Common myeloid progenitor, CD34-positive (primary cell): ENCODE measurements at regions not wholly inside any gene's neighbourhood (a gene's known extent, or its start where the extent isn't known, plus 50 kb on each side); places are given as distances from the start of the nearest gene placed in this dataset.
A peak's percentile ranks its signal among the peaks of the same experiment; 100 is the strongest.

Source experiments
- CTCF ChIA-PET: fragments of 350-600 bp; sonication (Branson Sonifier 250); formaldehyde crosslinking; loops from one replicate; lab custom pipeline; 2021; ENCODE audit warnings: antibody characterized with exemption; lab: Charles Lee
- POLR2A ChIA-PET: fragments of 350-600 bp; sonication (Branson Sonifier 250); formaldehyde crosslinking; loops from one replicate; lab custom pipeline; 2021; ENCODE audit warnings: antibody characterized with exemption; lab: Charles Lee
- DNase-seq, 3 donors: peaks; one replicate each; pipeline versions ENCODE4 v3.0.0 to v3.0.0-alpha.2; 2013
- H3K27ac ChIP-seq, 2 experiments: 1 replicate in 1 of 2; 2 replicates in 1 of 2; pipeline ENCODE4 v1.7.0; 2013; ENCODE audit warnings: inconsistent platforms in 2 of 2, low read length in 2 of 2, mild to moderate bottlenecking in 2 of 2, low read depth in 1 of 2, moderate library complexity in 1 of 2; ENCODE audit not compliant: severe bottlenecking in 2 of 2, insufficient read depth in 1 of 2, poor library complexity in 1 of 2
- H3K27me3 ChIP-seq, 5 experiments: replicated peaks in 2 of 5; 1 replicate in 3 of 5; 2 replicates in 2 of 5; pipeline versions ENCODE4 v1.6.1 to v1.7.0; 2013; ENCODE audit warnings: low read length in 4 of 5, mild to moderate bottlenecking in 2 of 5, moderate library complexity in 2 of 5, inconsistent platforms in 1 of 5; ENCODE audit not compliant: insufficient read depth in 5 of 5, control insufficient read depth in 4 of 5
- H3K36me3 ChIP-seq, 4 experiments: 1 replicate in 2 of 4; 2 replicates in 2 of 4; pipeline versions ENCODE4 v1.6.1 to v1.7.0; 2013; ENCODE audit warnings: low read length in 3 of 4, control low read depth in 1 of 4, mild to moderate bottlenecking in 1 of 4; ENCODE audit not compliant: control insufficient read depth in 4 of 4, insufficient read depth in 4 of 4
- H3K4me1 ChIP-seq, 4 experiments: 1 replicate in 3 of 4; 2 replicates in 1 of 4; pipeline versions ENCODE4 v1.6.1 to v1.7.1; 2013; ENCODE audit warnings: low read length in 3 of 4, mild to moderate bottlenecking in 3 of 4, control low read depth in 1 of 4, inconsistent platforms in 1 of 4, moderate library complexity in 1 of 4; ENCODE audit not compliant: control insufficient read depth in 4 of 4, insufficient read depth in 4 of 4; ENCODE audit errors: control extremely low read depth in 1 of 4
- H3K4me3 ChIP-seq, 7 experiments: 1 replicate in 4 of 7; 2 replicates in 3 of 7; pipeline versions ENCODE4 v1.5.1 to v1.7.0; 2013; ENCODE audit warnings: mild to moderate bottlenecking in 7 of 7, low read length in 6 of 7, moderate library complexity in 6 of 7, inconsistent platforms in 2 of 7, low read depth in 2 of 7, control low read depth in 1 of 7; ENCODE audit not compliant: insufficient read depth in 4 of 7, control insufficient read depth in 1 of 7; ENCODE audit errors: extremely low read depth in 1 of 7
- H3K9me3 ChIP-seq, 5 experiments: 1 replicate in 4 of 5; 2 replicates in 1 of 5; pipeline versions ENCODE4 v1.6.1 to v1.7.1; 2013; ENCODE audit warnings: low read length in 4 of 5, mild to moderate bottlenecking in 2 of 5, inconsistent platforms in 1 of 5, low read depth in 1 of 5, moderate library complexity in 1 of 5; ENCODE audit not compliant: control insufficient read depth in 4 of 5, insufficient read depth in 2 of 5; ENCODE audit errors: control extremely low read depth in 1 of 5
- WGBS: methylation state at CpG from one replicate; pipeline ENCODE4 v1.1.5; 2013; ENCODE audit not compliant: insufficient coverage; 5-methylcytosine and 5-hydroxymethylcytosine counted together

- 42% methylated on average over 18 of the region's 18 CpGs for WGBS
- CTCF ChIA-PET, result interaction anchor here (0.9 to 5.1 kb wide), 17 partner anchors 10 to 903 kb away, joined by 3 to 75 read pairs (median 4); partner anchors contain the start of gene EPHB1
- Histone ChIP-seq H3K9me3 (peaks cover 0 to 3% (median 0%) of the 10 kb centered on the region in 5 experiments), H3K27ac (no peak overlapping the region), H3K27me3 (no peaks in the 10 kb centered on the region), H3K36me3 (no peaks in the 10 kb centered on the region), H3K4me3 (no peak overlapping the region), H3K4me1 (peaks cover 0 to 10% (median 4%) of the 10 kb centered on the region in 4 experiments)
- POLR2A ChIA-PET, result no interaction called here
- DNase-seq, result peak; percentile 60 to 82 (median 77)
Measured at GRCh38 chr3:135503760-135504686, 461.5 kb upstream of the PPP2R3A start.

GRCh38 chr3:135513106-135514059 is 452.1 kb upstream of the PPP2R3A start:
- CTCF ChIA-PET, result interaction anchor here (1.3 kb wide), 1 partner anchor 10 kb away, joined by 9 read pairs; no protein-coding TSS in a partner anchor
- WGBS, result 97% methylated on average over 3 of the region's 5 CpGs
- DNase-seq, result peak; percentile 12 to 60 (median 47)

GRCh38 chr3:135514060-135514448 is 451.5 kb upstream of the PPP2R3A start:
- H3K4me3 ChIP-seq, result no peak overlapping the region
- DNase-seq, result no peak
- CTCF ChIA-PET, result interaction anchor here (1.3 kb wide), 1 partner anchor 11 kb away, joined by 9 read pairs; no protein-coding TSS in a partner anchor
- no peaks in the 10 kb centered on the region for H3K27me3 ChIP-seq
- H3K9me3 ChIP-seq, result peaks cover 0 to 4% (median 0%) of the 10 kb centered on the region in 5 experiments
- H3K36me3 ChIP-seq, result no peaks in the 10 kb centered on the region
- H3K27ac ChIP-seq, result no peak overlapping the region
- no peaks in the 10 kb centered on the region for H3K4me1 ChIP-seq
- 95% methylated on average over 3 of the region's 4 CpGs for WGBS
- POLR2A ChIA-PET, result no interaction called here

More at GRCh38 chr3:135513106-135514059, 452.1 kb upstream of the PPP2R3A start:
- peaks cover 0 to 6% (median 2%) of the 10 kb centered on the region in 5 experiments for H3K9me3 ChIP-seq
- no peaks in the 10 kb centered on the region for H3K4me1 ChIP-seq
- H3K4me3 ChIP-seq, result no peak overlapping the region
- no peaks in the 10 kb centered on the region for H3K27me3 ChIP-seq
- H3K36me3 ChIP-seq, result no peaks in the 10 kb centered on the region
- no peak overlapping the region for H3K27ac ChIP-seq
- POLR2A ChIA-PET, result no interaction called here

GRCh38 chr3:135516143-135516542 is 449.4 kb upstream of the PPP2R3A start:
- Histone ChIP-seq H3K36me3 (no peaks in the 10 kb centered on the region), H3K9me3 (no peaks in the 10 kb centered on the region), H3K27me3 (peaks cover 0 to 3% (median 0%) of the 10 kb centered on the region in 5 experiments), H3K4me1 (no peaks in the 10 kb centered on the region), H3K27ac (no peak overlapping the region), H3K4me3 (no peak overlapping the region)
- no peak for DNase-seq
- ChIA-PET POLR2A (no interaction called here), CTCF (interaction anchor here (1.1 to 1.7 kb wide), 2 partner anchors 13 to 721 kb away, joined by 3 to 7 read pairs; partner anchors contain the start of gene EPHB1)
- WGBS, result 14% methylated on average over 2 of the region's 3 CpGs

GRCh38 chr3:135528413-135529015 is 437.0 kb upstream of the PPP2R3A start:
- no peak for DNase-seq
- WGBS, result 86% methylated on average over 2 of the region's 3 CpGs
- Histone ChIP-seq H3K27ac (no peak overlapping the region), H3K27me3 (no peaks in the 10 kb centered on the region), H3K4me1 (no peaks in the 10 kb centered on the region), H3K9me3 (peaks cover 0 to 4% (median 0%) of the 10 kb centered on the region in 5 experiments), H3K36me3 (no peaks in the 10 kb centered on the region), H3K4me3 (no peak overlapping the region)
- POLR2A ChIA-PET, result no interaction called here
- CTCF ChIA-PET, result no interaction called here

- no peak overlapping the region for H3K4me3 ChIP-seq
- no peaks in the 10 kb centered on the region for H3K36me3 ChIP-seq
- H3K27me3 ChIP-seq, result no peaks in the 10 kb centered on the region
- WGBS, result 70% methylated on average over 3 of the region's 3 CpGs
- H3K4me1 ChIP-seq, result no peaks in the 10 kb centered on the region
- ChIA-PET POLR2A (no interaction called here), CTCF (interaction anchor here (1.3 kb wide), 1 partner anchor 10 kb away, joined by 3 read pairs; no protein-coding TSS in a partner anchor)
- H3K27ac ChIP-seq, result no peak overlapping the region
- no peak for DNase-seq
- peaks cover 0 to 4% (median 0%) of the 10 kb centered on the region in 5 experiments for H3K9me3 ChIP-seq
Measured at GRCh38 chr3:135532021-135532420, 433.5 kb upstream of the PPP2R3A start.
